GDM1 (cell line): ENCODE measurements at regions not wholly inside any gene's neighbourhood (a gene's known extent, or its start where the extent isn't known, plus 50 kb on each side); places are given as distances from the start of the nearest gene placed in this dataset.
"Not testable (repeated sequence)": the region's sequence is repeated elsewhere in the genome, so short reads cannot be mapped to it uniquely, and the experiment has no call there.

Experiments
- DNase-seq: peaks from one replicate; lab custom pipeline; 2025; lab: John Stamatoyannopoulos, UW

DNA sequence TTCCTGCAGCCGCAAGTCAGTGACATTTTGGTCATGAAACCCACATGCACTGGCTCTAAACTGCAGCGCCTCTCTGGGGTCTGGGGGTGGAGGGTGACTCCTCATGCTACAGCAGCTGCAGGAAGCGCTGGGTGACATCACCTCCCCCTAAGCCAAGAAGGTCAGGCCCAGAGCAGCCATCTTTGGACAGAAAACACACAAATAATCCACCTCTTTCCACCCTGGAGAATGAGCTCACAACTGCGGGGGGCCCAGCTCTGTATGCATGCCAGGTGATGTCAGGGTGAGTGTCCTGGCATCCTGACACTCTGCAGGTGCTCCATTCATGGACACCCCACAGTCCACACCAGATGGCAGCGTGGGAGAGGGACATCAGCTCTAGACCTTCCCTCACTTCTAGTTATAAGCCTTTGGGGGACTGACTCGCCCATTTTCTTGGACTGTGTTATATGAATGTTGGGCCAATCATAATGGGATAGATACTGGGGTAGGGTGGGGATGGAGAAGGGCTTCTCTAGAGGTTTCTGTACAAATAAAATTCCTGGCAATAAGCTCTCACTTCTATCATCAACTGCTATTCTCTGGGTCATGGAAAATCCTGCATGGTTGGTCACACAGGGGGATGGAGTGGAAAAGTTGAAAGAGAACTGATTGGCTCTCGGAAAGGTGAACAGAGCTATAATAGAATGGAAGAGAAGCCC, 70.7 kb upstream of the THBS1 start:
- no peak for DNase-seq

DNA sequence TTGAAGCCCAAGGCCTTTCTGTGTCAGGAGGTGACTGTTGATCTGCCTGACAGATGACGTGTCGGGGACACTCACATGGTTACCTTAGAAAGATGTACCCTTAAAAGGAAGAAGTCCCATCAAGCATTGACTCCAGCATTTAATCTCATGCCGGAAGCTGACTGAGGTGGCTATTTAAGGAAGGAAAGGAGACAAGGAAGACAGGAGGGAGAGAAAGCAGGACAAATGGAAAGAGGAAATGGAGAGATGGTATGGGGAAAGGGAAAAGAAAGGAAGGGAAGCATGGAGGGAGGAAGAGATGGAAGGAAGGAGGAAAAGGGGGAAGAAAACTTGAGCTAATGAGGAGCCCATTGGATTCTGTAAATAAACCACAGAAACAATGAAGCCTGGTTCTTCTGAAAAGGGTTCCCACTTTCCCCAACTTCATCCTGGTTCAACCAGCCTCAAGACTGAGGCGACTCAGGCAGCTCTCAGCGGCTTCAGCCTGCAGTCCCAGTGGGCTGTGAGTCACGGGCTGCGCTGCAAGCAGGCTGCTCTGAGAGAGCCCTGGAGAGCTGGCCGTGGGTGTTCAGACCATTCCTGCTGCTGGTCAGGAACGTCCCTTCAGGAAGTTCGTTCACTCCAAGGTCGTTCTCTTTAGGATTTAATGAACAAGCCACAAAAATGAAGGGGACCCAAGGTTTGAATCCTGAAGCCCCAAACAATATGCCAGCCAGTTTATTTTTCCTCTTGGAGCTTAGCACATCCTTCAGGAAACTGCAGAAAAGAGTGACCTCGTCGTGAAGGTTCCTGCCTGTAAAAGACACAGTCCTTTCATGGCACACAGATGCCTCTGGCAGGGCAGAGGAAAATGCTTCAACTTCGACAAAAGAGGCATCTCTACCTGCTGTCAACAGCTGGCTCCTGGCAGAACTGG, 69.6 kb upstream of the THBS1 start:
- no peak for DNase-seq

- no peak for DNase-seq
These were observed 69.0 kb upstream of the THBS1 start for GRCh38 chr15:39511916-39512260.

- no peak for DNase-seq
These were observed 68.2 kb upstream of the THBS1 start for GRCh38 chr15:39512643-39513042.

DNA sequence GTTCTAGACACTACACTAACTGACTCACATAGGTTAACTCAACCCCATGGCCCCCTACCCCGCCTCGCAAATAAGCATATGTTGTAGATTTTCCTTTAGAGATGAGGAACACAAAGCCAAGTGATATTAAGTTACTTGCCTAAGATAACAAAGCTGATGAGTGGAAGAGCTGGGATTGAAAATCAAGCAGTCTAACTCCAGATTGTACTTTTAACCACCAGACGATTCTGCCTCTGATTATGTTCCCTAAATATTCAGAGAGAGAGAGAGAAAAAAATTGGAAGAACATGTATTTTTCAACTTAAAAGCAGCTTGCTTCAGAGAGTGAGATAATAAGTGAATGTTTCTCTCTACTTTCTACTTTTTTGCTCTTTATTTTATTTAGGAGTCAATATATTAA, 66.9 kb upstream of the THBS1 start:
- DNase-seq = no peak

GRCh38 chr15:39514933-39515332, 65.9 kb upstream of the THBS1 start:
- DNase-seq = no peak

GRCh38 chr15:39515765-39516164, 65.1 kb upstream of the THBS1 start:
- DNase-seq = no peak

DNA sequence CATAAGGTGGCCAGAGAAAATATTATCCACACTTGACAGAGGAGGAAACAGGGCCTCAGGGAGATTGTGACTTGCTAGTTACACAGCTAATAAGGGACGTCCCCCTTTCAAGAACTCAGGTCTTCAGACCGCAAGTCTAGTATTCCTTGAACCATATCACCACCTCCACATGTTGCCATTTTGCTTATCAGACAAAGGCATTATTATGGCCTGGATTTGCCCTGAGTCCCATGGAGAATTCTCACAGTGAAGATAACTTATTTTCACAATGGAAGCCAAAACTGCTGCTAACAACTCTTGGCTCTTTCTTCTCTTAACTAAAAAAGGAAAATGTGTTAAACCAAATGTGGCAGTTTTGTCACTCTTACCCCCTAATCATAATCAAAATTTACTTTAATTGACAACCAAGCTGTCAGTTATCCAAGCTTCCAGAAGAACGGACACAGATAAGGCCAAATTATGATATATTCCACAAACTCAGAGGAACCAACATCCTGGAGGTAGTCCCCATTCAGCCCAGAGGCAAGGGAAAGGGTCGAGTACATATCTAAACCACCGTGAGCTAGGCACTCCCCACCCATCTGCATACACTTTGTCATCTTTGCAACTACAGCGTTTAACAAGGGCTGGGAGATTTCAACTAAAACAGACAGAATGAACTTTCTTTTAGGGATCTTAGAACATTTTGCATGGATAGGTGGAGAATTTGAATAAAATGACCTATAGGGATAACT, 63.6 kb upstream of the THBS1 start:
- no peak for DNase-seq

DNA sequence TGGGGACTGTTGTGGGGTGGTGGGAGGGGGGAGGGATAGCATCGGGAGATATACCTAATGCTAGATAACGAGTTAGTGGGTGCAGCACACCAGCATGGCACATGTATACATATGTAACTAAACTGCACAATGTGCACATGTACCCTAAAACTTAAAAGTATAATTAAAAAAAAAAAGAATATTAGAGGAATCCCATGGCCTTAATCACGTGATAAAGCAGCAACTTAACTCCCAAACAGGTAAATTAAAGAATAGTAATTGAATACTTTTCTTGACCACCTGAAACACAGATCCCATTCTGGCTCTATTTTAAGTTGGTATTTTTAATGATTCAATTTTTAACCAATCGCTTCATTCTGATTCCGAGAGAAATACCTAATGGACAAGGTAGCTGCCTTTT, 56.9 kb upstream of the THBS1 start:
- DNase-seq = not testable (repeated sequence)

GRCh38 chr15:39529457-39529856, 51.4 kb upstream of the THBS1 start:
- no peak for DNase-seq

DNA sequence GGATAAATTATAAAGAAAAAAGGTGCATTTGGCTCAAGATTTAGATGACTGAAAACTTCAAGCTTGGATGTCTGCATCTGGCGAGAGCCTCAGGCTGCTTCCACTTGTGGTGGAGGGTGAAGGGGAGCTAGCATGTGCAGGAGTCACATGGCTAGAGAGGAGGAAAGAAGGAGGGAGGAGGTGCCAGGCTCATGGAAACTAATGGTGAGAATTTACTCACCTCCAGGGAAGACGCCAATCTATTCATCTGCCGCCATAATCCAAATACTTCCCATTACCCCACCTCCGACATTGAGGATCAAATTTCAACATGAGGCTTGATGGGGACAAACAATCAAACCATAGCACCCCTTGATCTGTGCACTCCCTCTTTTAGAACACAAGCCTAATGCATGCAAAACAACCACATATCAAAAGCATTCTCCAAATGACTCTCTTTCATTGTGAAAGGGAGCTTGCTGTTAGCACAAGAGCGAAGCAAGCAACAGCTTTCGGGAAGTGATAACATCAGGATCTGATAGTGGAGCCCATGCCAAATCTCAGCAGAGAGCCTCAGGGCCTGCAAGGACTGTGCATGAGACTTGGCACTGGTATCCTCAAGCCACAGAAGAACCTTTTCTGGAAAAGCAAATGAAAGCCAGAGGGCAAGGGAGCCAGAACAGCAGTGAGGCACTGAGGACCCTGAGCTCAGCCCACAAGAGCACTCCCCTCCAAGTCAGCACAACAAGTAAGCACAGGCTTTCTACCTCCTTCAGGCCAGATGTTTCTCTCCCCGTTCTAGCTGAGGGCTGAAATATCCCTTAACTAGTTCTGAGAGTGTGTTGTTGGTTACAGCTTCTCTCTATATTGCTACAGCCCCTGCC, 50.2 kb upstream of the THBS1 start:
- DNase-seq = no peak
